HG03159 (cell line): ENCODE measurements at regions not wholly inside any gene's neighbourhood (a gene's known extent, or its start where the extent isn't known, plus 50 kb on each side); places are given as distances from the start of the nearest gene placed in this dataset.

Experiments
- ATAC-seq: cut with Tn5 transposase; IDR thresholded peaks from one replicate; pipeline ENCODE4 v1.9.1; 2021; ENCODE audit warnings: mild to moderate bottlenecking, moderate library complexity; ENCODE audit not compliant: unreplicated experiment

DNA sequence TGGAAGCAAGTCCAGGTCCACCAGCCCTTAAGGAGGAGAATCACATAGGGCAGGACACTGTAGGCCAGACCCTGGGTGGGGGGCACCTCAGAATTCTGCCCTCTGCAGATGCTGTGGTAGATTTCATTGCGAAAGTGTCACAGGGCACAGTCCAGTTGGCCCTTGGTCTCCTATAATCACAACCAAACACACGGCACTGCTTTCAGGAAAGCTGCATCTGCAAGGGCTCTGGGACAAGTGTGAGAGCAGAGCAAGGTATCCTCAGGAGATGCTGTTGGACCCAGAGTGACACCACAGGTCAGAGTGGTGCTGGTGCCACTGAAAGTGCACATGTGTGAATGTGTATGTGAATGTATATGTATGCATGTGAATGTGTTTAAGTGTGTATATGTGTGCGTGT, 88.6 kb upstream of the MBNL2 start:
- ATAC-seq = no peak

DNA sequence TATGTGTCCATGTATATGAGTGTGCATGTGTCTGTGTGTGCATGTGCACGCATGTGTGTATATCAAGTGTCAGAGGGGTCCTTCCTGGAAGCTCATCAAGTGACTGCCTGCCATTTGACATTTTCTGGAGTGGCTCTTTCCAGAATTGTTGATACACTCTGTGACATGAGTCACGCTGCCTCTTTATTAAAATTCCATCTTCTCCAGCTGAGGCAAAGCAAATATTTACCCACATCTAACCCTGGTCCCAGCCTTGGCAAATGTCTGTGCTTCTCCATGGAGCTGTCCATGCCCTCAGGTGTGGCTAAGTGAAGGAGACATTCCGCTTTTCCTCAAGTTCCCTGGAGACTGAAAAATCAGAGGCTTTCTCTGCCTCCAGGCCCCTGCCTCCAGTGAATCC, 88.2 kb upstream of the MBNL2 start:
- no peak for ATAC-seq

DNA sequence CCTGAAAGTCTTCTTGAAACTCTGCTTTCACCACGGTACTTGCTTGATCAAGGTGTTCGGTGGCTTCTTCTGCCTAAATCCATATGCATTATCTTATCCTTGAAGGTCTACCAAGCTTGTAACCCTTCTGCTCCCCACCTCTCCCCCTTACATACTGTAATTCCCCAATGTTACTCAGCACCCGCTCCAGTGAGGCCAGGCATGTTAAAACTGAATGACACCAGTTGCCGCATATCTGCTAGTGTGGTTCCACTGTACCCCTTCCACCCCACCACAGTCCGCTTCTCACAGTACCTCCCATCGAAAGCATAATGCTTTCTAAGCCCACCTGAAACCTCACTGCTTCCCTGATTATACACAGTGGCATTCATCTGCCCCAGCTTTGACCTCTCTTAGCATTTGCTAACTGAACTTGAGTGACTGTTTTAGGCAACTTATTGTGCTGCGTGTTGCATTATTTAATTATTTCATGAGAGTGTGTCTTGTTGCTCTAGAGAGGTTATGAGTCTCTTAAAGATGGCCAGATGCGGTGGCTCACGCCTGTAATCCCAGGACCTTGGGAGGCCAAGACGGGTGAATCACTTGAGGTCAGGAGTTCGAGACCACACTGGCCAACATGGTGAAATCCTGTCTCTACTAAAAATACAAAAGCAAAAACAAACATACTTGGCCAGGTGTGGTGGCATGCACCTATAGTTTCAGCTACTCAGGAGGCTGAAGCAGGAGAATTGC, 87.6 kb upstream of the MBNL2 start:
- ATAC-seq = no peak

DNA sequence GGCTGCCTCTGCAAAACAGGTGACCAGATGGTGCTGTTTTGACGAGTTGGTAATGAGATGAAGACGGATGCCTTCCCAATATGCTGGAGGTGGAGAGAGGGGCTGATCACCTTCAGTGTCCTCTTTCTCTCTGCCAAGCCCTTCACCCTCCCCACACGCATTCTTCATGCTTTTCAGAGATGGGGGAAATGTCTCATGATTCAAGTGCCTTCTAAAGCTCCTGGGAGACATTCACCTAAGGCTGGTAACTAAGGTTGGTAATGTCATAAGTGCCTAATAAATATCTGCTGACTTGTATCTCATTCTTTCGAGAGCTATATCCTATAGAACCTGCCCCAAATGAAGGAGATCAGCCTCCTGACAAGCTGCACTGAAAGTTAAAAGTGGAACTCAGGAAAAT, 86.2 kb upstream of the MBNL2 start:
- no peak for ATAC-seq

DNA sequence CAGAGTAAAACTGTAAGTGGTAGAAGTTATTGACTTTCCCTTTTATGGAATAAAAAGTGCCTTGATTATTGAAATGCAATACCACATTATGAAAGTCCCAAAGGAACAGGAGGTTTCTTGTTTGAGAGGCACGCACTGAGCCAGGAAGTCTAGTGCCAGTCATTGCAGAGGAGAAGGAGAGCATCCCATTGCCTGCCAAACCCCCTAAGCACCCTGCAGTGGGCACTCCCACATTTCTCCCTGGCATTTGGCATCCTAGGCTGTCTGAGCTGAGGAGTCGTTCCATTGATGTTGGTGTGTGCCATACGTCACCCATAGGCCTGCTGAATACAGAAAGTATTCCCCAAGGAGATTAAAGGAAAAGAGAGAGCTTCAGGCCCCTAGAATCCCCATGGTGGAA, 85.7 kb upstream of the MBNL2 start:
- ATAC-seq = no peak

DNA sequence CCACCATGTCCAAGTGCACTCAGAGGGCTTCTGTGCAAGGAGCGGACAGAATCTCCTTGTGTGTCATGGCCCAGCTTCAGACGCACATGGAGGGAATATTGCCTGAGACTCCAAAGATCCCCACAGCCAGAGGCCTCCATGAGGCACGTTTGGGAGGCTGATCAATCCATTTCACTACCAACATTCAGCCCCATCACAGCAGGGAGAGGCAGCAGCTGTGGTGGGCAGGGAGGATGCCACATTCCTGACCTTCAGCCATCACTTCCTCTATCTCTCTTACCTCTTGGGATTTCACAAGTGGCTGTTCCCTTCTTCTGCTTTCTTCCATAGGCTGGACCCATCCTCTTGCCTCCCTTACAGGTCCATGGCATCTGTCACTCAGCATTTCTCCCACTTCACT, 82.4 kb upstream of the MBNL2 start:
- no peak for ATAC-seq

DNA sequence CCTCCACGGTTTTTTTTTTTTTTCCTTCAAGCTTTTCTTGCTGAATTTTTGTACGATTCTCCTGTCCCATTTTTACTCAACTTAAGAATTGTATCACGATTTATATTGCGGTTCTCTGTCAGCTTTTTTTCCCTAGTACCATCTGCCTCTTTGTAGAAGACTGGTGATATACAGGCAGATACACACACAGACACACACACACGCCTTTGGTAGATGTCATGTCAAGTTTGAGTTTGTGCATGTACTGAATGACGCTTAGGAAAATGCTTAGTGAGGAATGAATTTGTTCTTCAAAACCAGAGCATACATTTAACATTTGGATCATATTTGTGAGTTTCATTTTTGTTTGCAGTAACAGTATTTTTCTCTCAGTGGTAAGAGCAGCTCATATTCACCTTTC, 82.0 kb upstream of the MBNL2 start:
- ATAC-seq = no peak

DNA sequence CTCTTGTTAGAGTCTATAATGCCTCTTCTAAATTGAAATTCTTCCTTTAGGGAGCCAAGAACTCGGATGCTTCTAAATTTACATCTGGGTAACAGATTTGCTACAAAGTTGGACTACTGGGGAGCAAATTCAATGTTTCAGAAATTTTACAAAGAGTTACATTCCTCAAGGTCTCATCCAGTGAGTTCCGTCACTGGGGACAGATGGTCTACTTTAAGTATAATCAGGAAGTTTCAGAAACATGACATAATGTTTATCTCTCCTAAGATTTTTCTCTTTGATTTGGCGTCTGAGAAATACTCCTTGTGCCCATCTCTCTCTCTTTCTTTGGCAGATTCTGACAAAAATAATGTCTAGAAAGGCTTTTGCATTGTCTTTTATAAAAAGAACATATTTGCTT, 81.5 kb upstream of the MBNL2 start:
- no peak for ATAC-seq

DNA sequence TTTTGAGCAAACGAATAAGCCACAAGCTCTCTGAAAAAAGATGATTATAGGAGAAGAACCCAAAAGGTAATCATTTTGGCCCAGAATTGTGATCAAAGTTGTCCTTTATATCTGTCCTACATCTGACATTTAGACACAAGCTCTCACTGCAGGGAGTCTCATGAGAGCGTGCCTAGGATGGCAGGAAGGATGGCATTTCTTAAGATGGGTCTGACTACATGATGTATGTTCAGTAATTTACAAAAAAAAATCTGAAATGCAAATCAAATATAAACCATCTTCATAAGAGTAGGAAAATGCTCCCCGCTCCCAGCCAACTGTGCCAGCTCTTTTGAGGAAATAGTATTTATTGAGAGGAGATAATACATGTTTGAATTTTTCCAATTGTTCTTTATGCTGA, 81.0 kb upstream of the MBNL2 start:
- no peak for ATAC-seq

DNA sequence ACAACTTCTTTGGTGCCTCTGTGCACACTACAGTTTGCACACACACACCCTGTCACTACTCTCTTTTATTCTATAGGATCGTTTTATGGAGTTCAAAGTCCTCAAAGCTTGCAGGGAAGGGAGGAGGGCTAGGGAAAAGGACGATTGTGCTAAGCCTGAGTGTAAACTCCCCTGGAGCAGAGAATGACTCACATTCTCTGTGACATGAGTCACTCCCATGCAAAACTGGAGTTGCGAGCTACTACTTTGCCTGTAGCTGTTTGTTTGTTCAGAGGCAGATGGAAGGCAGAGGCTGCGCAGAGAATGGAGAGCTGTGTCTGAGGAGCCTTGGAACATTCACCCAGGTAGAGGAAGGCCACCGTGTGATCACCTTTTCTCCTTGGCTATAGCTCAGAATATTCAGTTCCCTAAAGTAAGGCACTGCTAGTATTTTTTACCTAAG, 80.5 kb upstream of the MBNL2 start:
- ATAC-seq = peak; percentile 87

DNA sequence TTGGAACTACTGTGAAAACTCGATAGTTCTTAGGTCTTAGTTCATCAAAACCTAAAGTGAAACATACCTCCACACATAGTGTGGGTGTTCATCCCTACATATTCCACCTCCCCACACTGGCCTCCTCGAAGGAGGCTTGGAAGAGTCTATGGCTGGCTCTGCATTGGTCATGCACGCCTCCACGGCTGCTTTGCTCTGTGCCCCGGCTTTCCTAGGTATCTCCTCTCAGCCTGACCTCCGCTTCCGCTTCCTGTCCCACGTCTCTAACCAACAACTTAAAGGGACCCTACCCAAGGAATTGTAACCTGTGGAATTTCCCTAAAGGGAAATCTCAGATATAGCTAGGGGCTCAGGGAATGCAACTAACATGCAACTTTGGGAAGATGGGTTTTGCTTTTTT, 79.7 kb upstream of the MBNL2 start:
- ATAC-seq = no peak

DNA sequence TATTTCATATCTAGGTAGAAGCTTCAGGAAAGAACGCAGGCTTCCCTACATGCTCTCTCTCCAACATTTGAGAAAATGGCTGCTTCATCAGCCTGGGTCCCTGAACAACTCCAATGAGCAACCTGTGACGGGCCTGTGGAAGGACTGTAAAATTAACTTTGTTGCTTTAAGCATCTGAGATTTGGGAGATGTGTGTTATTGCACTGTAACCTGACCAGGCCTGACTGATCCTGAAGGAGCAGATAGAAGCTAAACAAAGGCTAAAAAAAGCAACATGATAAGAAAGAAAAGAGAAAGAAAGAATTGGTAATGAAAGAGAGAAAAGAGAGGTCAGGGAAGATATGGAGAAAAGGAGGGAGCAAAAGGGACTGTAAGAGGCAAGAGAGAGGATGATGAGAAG, 77.1 kb upstream of the MBNL2 start:
- ATAC-seq = no peak

DNA sequence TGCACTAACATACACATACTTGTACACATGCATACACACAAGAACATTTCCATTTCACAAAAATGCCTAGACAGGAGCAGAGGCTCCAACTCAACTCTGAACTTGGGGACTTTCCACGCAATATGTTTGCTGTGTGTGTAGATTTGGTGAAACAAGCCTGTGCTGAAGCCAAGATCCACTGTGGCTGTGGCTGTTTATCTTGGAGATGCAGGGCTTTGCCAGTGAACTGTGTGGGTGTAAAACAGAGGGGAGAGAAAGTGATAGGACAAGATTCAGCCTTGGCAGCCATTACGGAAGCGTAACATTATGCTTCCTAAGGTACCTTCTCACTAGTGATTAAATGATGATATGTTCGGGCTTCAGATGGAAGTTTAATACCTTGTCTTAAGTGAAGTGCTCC, 73.2 kb upstream of the MBNL2 start:
- ATAC-seq = no peak

DNA sequence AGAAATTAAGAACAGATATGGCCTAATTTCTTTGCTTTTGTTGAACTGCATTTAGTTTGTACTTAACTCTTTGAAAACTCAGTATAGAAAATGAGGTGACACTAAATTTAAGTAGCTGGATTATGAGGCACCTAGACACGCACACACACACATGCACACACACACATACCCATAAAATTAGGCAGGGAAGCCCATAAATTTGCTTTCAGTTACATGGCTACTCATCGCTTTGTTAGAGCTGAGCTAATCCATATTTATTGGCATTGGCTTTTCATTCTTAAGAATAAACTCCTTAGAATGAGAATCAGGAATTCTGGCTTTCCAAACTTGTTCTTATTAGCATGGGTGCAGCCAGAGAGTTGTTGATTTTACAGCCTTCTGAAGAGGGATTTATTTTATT, 61.7 kb upstream of the MBNL2 start:
- no peak for ATAC-seq

DNA sequence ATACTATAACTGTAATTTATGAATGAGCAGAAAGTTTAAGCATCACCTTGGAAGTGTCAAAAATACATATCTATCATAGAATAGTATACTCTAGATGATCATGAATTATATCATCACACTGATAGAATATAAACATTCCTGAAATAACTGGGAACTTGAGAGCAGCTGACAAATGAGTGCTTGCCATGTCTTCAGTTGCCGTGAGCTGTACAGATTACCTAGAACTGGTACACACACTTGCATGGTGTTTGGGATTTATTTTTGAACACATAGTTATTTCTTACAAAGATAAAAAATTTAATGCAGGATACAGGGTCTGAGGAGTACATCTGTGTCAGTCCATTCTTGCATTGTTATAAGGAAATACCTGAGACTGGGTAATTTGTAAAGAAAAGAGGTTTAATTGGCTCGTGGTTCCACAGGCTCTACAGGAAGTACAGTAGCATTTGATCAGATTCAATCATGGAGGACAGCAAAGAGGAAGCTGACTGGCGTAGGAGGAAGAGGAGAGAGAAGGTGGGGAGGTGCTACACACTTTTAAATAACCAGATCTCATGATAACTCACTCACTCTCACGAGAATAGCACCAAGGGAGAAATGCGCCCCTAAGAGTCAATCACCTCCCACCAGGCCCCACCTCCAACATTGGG, 60.4 kb upstream of the MBNL2 start:
- ATAC-seq = no peak

DNA sequence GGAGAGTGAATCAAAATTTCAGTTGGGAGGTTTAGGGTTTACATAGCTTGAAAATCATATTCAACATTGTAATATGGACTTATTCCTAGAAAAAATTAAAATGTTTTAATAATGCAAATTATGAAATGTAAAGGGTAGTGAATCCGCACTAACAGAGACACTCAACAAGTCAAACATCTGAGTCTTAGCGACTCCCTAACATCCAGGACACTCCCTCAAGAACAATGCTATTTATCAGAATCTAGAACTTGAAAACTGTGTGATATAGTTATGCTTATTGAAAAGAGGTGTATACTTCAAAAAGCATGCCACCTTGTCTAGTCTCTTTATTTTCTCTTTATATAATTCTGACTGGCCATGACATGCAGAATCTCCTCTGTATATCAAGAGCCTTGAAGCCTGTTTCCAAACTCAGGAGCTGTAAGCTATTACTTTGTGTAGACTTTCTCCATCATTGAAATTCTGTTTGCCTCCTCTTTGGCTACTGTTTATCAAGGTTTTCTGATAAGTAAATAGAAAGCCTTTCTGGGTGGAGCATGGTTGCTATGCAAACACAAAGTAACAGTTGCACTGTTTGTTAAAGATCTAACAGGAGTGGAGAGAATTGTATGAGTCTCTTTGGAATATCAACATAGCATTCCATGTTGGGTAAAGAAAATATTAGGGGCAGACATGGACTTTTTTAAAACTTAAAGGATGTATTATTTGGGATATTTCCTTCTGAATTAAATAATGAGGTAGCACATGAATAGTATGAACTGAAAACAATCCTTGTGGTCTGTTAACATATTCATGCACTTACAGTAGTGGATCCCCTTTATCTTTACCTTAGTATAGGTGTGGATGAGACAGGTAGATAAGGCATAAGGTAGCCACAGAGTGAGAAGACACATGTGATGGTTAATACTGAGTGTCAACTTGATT, 56.4 kb upstream of the MBNL2 start:
- no peak for ATAC-seq

DNA sequence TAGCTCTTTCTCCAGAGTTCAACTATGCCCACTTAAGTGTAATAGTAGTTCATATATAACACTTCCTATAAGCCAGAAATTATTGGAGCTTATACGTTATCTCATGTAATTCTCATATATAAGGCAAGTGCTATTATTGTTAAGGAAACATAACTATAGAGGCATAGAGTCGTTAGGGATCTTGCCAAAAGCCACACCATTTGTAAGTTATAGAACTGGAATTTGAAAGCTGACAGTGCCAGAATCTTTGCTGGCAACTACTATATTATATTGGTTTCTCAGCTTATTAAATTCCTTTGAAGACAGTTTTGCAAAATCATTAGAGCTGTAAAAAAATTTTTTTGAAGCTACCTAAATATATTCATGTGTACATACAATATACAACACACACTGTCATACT, 51.0 kb upstream of the MBNL2 start:
- ATAC-seq = no peak
